ENCODE measurements at regions not wholly inside any gene's neighbourhood (a gene's known extent, or its start where the extent isn't known, plus 50 kb on each side); places are given as distances from the start of the nearest gene placed in this dataset.
A peak's percentile ranks its signal among the peaks of the same experiment; 100 is the strongest.

DNA sequence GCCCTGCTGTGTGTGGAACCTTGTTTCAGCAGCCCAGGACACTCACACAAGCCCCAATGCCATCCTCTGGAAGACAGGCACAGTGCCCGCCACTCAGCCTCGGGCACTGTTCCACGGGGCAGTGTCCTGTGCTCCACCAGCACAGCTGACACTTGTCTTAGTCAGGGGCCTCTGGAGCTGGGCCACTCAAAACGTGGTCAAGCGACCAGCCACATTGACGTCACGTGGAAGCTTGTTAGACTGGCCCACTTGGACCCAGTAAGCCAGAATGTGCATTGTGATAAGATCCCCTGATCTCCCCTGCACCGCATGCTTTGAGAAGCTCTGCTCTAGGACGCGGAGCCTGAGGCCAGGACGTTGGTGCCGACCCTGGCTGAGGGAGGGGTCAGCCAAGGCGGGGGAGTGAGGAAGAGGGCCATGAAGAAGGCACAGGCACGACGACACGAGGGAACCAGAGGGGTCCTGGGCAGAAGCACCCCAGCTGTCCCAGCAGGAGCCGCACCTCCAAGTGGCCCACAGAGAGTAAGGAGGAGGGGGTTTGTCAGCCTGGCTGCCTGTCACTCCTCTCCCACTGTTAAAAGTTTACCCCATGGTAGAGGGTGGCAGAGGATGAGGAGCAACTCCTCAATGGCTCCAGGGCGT, 64.6 kb downstream of the LINC01488 start:
- Mint-ChIP-seq H3K36me3 (ENCODE audit: low read depth) (no peaks in the 10 kb centered on the region), H3K9me3 (peaks cover 7% of the 10 kb centered on the region), H3K27me3 (peaks cover 21% of the 10 kb centered on the region), H3K4me1 (peaks cover 16% of the 10 kb centered on the region), H3K27ac (no peak overlapping the region), H3K4me3 (no peak overlapping the region)
- DNase-seq: no peak
- POLR2A ChIA-PET: no interaction called here
- CTCF ChIA-PET: no interaction called here

DNA sequence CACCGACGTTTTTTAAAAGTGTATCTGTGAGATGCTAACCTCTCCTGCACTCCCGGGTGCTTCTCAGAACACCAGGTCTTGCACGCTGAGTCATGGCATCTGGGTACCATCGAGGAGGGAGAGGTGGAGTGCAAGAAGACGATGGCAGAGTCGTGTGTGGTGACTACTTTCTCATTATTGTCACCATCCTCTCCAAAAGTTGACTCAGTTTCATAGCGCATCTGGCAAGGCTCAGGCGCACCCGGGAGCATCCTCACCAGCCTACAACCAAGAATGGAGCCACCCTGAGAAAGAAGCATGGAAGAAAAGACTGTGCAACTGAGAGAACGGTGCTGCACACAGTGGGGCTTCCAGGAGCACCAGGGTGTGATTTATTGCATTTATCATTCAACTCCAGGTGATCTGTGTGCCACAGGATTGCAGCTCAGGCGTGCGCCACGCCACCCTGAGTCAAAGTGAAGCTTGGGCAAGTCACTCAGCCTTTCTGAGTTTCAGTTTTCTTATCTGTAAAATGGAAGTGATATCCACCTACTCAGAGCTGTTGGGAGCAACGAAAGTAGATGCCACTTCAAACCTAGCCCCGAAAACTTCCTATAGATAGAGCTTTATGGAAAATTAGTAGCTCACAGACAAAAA, 65.4 kb downstream of the LINC01488 start:
- Mint-ChIP-seq H3K36me3 (ENCODE audit: low read depth) (no peaks in the 10 kb centered on the region), H3K4me1 (peaks cover 16% of the 10 kb centered on the region), H3K4me3 (no peak overlapping the region), H3K27me3 (peaks cover 21% of the 10 kb centered on the region), H3K27ac (no peak overlapping the region), H3K9me3 (peaks cover 12% of the 10 kb centered on the region)
- POLR2A ChIA-PET: no interaction called here
- DNase-seq: peak; percentile 31
- CTCF ChIA-PET: interaction anchor here (0.9 kb wide), 1 partner anchor 254 kb away, joined by 5 read pairs; no protein-coding TSS in a partner anchor

DNA sequence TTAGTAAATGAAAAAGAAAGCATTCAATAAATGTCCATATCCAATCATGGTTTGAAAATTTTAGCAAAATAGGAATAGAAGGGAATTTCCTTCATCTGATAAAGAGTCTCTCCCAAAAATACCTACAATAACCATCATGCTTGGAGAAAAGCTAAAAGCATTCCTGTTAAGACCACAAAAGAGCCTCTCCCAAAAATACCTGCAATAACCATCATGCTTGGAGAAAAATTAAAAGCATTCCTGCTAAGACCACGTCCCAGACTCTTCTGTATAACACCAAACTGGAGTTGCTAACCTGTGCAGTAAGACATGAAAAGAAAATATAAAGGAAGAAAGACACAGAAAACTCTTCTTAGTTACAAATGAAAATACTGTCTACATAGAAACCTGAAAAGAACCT, 69.4 kb downstream of the LINC01488 start:
- CTCF ChIA-PET: no interaction called here
- Mint-ChIP-seq H3K36me3 (ENCODE audit: low read depth) (no peaks in the 10 kb centered on the region), H3K4me3 (no peak overlapping the region), H3K27me3 (peaks cover 21% of the 10 kb centered on the region), H3K9me3 (peaks cover 16% of the 10 kb centered on the region), H3K4me1 (peaks cover 11% of the 10 kb centered on the region), H3K27ac (no peak overlapping the region)
- no peak for DNase-seq
- POLR2A ChIA-PET: no interaction called here

DNA sequence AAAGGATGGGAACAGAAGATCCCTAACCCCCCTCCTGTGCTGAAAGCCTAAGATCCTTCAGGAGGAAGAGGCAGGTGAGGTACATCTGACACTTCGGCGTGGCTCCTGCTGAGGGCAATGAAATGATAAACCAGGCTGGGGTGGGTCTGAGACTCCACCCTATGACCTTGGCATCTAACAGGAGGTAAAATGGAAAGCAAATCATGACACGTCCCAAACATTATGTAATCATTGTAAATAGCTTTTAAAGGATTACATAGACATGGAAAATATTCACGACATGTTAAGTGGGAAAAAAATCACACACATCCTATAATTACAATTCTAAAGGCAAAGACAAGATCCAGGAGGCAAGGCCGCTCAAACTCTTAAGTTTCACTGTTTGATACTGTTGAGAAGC, 70.5 kb downstream of the LINC01488 start:
- no peak overlapping the region for H3K4me3 Mint-ChIP-seq
- peaks cover 3% of the 10 kb centered on the region for H3K4me1 Mint-ChIP-seq
- H3K27me3 Mint-ChIP-seq: peaks cover 18% of the 10 kb centered on the region
- peaks cover 16% of the 10 kb centered on the region for H3K9me3 Mint-ChIP-seq
- H3K36me3 Mint-ChIP-seq (ENCODE audit: low read depth): no peaks in the 10 kb centered on the region
- CTCF ChIA-PET: no interaction called here
- DNase-seq: no peak
- H3K27ac Mint-ChIP-seq: no peak overlapping the region
- POLR2A ChIA-PET: no interaction called here

DNA sequence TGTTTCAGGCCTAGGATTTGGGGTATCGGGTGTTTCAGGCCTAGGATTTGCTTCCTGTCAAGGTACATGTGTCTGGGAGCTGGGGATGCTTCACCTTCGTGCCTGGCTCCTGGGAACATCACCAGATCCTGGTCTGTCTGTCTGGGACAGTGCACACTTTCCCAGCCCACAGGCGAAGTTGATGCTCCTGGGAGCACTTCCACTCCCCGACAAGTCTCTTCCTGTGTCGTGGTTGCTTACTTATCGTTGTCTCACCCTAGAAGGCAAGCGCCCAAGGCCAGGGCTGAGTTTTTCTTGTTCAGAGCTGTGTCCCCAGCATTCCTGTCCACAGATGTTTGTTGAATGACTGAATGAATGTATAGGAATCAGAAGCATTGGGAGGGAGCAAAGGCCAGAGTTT, 71.5 kb downstream of the LINC01488 start:
- no peaks in the 10 kb centered on the region for H3K4me1 Mint-ChIP-seq
- H3K9me3 Mint-ChIP-seq: peaks cover 16% of the 10 kb centered on the region
- no peak overlapping the region for H3K27ac Mint-ChIP-seq
- ChIA-PET CTCF (no interaction called here), POLR2A (no interaction called here)
- H3K4me3 Mint-ChIP-seq: no peak overlapping the region
- no peak for DNase-seq
- H3K27me3 Mint-ChIP-seq: peaks cover 14% of the 10 kb centered on the region
- H3K36me3 Mint-ChIP-seq (ENCODE audit: low read depth): no peaks in the 10 kb centered on the region

DNA sequence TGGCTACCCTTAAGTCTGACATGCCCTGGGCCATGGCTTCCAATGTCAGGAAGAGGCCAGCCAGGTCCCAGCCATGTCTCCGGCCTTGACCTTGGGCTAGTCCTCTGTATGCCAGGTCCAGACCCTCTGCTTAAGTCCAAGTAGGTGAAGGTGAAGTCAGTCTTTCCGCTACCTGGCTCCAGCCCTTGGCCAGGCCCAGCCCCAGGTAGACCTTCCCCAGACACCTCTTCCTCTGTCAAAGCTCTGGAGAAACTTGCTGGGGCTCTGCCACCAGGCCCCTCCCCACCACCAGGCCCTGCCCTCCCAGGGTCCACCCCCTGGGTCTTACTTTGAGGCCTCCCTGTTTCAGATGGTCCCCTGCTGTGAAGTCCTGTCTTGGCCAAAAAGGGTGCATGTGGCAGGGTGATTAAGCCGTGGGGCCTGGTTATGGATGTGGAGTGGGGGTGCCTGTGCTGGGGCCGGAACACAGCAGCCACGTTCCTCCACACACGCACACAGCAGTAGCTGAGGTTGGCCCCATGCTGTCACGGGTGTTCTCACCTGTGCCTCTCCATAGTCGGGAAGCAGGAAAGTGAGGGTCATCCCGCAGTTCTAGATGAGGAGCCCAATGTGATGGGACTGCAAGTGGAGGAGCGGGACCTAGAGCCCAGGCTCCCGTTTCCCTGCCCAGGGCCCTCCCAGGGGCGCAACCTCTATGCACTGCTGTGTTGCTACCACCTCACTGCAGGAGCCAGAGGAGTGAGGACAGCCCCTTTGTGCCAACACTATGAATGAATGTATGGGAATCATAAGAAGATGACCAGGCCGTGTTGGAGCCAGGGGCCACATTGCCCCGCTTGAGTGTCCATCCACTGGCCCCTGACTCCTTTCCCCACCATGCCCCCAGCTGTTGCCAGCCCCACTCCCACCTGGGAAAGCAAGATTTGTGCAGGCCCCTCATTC, 72.2 kb downstream of the LINC01488 start:
- Mint-ChIP-seq H3K36me3 (ENCODE audit: low read depth) (no peaks in the 10 kb centered on the region), H3K4me3 (no peak overlapping the region), H3K9me3 (peaks cover 16% of the 10 kb centered on the region), H3K27ac (no peak overlapping the region), H3K4me1 (peaks cover 3% of the 10 kb centered on the region), H3K27me3 (peaks cover 14% of the 10 kb centered on the region)
- no peak for DNase-seq
- POLR2A ChIA-PET: no interaction called here
- CTCF ChIA-PET: no interaction called here

DNA sequence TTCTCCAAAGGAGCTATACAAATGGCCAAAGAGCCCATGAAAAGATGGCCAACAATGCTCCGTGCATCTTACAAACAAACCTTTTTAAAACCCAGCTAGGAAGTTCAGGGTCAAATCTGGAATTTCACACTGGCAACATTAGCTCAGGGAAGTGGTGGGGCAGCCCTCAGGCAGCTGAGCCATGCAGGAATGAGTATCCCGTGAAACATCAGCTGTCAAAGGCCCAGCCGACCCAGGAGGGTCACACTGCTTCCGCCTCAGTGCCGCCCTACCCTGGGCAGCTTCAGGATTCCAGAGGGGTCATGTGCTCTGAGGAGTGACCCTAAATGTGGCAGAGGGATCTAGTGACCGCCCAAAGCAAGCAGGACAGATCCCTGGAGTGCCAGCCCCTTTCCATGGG, 73.4 kb downstream of the LINC01488 start:
- POLR2A ChIA-PET: no interaction called here
- Mint-ChIP-seq H3K27me3 (peaks cover 14% of the 10 kb centered on the region), H3K27ac (no peak overlapping the region), H3K4me1 (peaks cover 10% of the 10 kb centered on the region), H3K36me3 (ENCODE audit: low read depth) (no peaks in the 10 kb centered on the region), H3K4me3 (no peak overlapping the region), H3K9me3 (peaks cover 13% of the 10 kb centered on the region)
- CTCF ChIA-PET: interaction anchor here (0.6 kb wide), 1 partner anchor 24 kb away, joined by 5 read pairs; no protein-coding TSS in a partner anchor
- DNase-seq: no peak

DNA sequence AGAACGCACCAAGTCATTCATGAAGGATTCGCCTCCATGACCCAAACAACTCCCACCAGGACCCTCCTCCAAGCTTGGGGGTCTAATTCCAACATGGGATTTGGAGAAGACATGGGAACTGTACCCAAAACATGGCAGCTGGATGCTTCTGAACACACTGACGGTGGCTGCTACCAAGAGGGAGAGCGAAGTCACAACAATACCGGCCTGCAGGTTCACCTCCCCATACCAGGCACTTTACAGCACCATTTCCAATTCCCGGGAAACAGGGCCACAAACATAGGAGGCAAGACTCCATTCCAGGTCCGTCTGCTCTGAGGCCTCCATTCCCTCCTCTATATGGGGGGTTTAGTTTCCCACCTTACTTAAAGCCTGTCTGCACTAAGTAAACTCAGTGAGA, 75.8 kb downstream of the LINC01488 start:
- H3K4me3 Mint-ChIP-seq: no peak overlapping the region

DNA sequence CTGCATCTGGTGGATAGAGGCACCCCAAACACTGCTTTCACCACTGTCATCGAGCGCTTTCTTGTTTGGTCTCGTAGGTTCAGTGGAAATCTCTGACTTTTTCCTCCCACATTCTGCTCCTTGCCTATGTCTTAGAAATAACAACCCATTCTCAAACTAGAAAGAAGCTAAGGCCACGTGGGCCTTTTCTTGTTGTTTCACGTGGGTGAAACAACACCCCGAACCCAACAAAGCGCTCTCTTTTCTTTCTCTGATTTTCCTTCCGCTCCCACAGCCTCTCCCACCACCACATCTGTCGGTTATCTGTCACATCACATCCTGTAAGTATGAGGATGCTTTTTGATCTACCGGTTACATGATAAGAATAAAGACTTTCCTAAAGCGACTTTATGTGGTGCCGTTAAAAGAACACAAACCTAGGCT, 77.1 kb downstream of the LINC01488 start:
- Mint-ChIP-seq H3K9me3 (no peaks in the 10 kb centered on the region), H3K36me3 (ENCODE audit: low read depth) (no peaks in the 10 kb centered on the region), H3K27me3 (peaks cover 21% of the 10 kb centered on the region), H3K27ac (no peak overlapping the region), H3K4me1 (peaks cover 10% of the 10 kb centered on the region), H3K4me3 (no peak overlapping the region)
- ChIA-PET POLR2A (no interaction called here), CTCF (no interaction called here)
- DNase-seq: no peak

More for the DNA sequence above, 75.8 kb downstream of the LINC01488 start:
- H3K27ac Mint-ChIP-seq: no peak overlapping the region
- CTCF ChIA-PET: no interaction called here
- no peaks in the 10 kb centered on the region for H3K36me3 Mint-ChIP-seq (ENCODE audit: low read depth)
- peaks cover 21% of the 10 kb centered on the region for H3K27me3 Mint-ChIP-seq
- peaks cover 10% of the 10 kb centered on the region for H3K4me1 Mint-ChIP-seq
- POLR2A ChIA-PET: no interaction called here
- H3K9me3 Mint-ChIP-seq: peaks cover under 1% of the 10 kb centered on the region
- no peak for DNase-seq

DNA sequence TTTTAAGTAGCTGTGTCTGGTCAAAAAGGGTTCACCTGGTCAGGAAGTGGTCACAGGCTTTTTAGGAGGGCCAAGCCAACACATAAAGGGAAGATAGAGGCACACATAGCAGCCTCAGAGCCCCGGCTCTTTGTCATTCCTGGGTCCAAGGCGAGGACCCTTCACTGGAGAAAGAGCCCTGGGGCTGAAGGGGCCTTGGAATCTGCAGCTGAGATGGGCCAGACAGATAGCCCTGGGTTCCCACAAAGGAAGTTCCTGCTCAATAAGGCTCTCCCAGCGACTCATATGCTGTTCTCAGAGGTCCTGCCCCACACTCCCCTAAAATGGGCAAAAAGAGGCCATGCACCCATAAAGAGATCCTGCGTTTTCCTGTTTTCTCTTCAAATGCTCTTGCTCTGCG, 77.7 kb downstream of the LINC01488 start:
- peaks cover 21% of the 10 kb centered on the region for H3K27me3 Mint-ChIP-seq
- ChIA-PET POLR2A (no interaction called here), CTCF (no interaction called here)
- DNase-seq: no peak
- H3K4me1 Mint-ChIP-seq: peaks cover 10% of the 10 kb centered on the region
- H3K9me3 Mint-ChIP-seq: no peaks in the 10 kb centered on the region
- H3K4me3 Mint-ChIP-seq: no peak overlapping the region
- no peaks in the 10 kb centered on the region for H3K36me3 Mint-ChIP-seq (ENCODE audit: low read depth)
- H3K27ac Mint-ChIP-seq: no peak overlapping the region

DNA sequence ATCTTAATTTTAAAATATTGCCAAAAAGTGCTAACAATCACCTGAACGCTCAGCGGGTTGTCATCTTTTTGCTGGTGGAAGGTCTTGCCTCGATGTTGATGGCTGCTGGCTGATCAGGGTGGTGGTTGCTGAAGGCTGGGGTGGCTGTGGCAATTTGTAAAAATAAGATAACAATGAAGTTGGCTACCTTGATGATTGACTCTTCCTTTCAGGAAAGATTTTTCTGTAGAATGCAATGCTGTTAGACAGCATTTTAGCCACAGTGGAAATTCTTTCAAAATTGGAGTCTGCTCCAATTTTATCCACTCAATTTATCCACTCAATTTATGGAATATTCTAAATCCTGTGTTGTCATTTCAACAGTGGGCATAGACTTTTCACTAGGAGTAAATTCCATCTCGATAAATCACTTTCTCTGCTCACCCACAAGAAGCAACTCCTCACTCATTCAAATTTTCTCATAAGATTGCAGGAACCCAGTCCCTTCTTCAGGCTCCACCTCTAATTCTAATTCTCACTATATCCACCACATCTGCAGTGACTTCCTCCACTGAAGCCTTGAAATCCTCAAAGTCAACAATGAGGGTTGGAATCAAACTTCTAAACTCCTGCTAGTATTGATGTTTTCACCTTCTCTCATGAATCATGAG, 78.8 kb downstream of the LINC01488 start:
- DNase-seq: no peak
- H3K36me3 Mint-ChIP-seq (ENCODE audit: low read depth): no peaks in the 10 kb centered on the region

DNA sequence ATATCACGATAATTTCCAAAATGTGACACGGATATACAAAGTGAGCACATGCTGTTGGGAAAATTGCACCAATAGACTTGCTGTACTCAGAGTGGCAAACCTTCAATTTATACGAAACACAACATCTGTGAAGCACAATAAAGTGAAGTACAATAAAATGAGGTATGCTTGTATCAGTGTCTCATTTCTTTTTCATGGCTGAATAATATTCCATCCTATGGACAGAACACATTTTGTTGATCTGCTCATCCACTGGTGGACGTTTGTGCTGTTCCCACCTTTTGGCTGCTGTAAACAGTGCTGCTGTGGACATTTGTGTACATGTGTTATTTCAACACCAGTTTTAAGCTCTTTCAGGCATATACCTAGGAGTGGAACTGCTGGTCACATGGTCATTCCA, 78.7 kb upstream of the CCND1 start:
- H3K27me3 Mint-ChIP-seq: peaks cover 21% of the 10 kb centered on the region
- ChIA-PET CTCF (no interaction called here), POLR2A (no interaction called here)
- DNase-seq: no peak
- no peaks in the 10 kb centered on the region for H3K36me3 Mint-ChIP-seq (ENCODE audit: low read depth)
- H3K27ac Mint-ChIP-seq: no peak overlapping the region
- H3K4me3 Mint-ChIP-seq: no peak overlapping the region
- H3K9me3 Mint-ChIP-seq: no peaks in the 10 kb centered on the region
- peaks cover 10% of the 10 kb centered on the region for H3K4me1 Mint-ChIP-seq

More for the DNA sequence above, 78.8 kb downstream of the LINC01488 start:
- no peak overlapping the region for H3K4me3 Mint-ChIP-seq
- CTCF ChIA-PET: no interaction called here
- no peaks in the 10 kb centered on the region for H3K9me3 Mint-ChIP-seq
- H3K27ac Mint-ChIP-seq: no peak overlapping the region
- peaks cover 21% of the 10 kb centered on the region for H3K27me3 Mint-ChIP-seq
- peaks cover 10% of the 10 kb centered on the region for H3K4me1 Mint-ChIP-seq
- POLR2A ChIA-PET: no interaction called here

DNA sequence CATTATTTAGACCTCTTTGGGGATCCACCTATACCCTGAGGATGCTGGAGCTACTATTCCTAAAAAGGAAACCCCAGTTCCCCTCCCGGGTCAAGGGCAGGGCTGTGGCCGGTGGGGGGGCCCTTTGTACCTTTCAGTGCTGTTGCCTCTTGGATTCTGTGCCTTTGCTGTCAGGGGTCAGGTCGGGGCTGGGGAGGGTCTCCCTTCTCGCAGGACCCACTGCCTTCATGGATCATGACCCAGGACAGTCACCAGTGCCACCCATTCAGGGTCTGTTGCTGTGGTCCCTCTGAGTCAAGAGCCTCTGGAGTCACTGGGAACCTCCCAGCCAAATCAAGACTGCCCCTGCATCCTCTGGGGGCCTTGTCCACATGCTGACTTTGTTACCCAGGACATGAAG, 78.1 kb upstream of the CCND1 start:
- Mint-ChIP-seq H3K27me3 (peaks cover 21% of the 10 kb centered on the region), H3K4me3 (no peak overlapping the region), H3K4me1 (peaks cover 10% of the 10 kb centered on the region), H3K9me3 (no peaks in the 10 kb centered on the region), H3K27ac (no peak overlapping the region), H3K36me3 (ENCODE audit: low read depth) (no peaks in the 10 kb centered on the region)
- ChIA-PET CTCF (no interaction called here), POLR2A (no interaction called here)
- no peak for DNase-seq
